ENCODE measurements at regions not wholly inside any gene's neighbourhood (a gene's known extent, or its start where the extent isn't known, plus 50 kb on each side); places are given as distances from the start of the nearest gene placed in this dataset.

DNA sequence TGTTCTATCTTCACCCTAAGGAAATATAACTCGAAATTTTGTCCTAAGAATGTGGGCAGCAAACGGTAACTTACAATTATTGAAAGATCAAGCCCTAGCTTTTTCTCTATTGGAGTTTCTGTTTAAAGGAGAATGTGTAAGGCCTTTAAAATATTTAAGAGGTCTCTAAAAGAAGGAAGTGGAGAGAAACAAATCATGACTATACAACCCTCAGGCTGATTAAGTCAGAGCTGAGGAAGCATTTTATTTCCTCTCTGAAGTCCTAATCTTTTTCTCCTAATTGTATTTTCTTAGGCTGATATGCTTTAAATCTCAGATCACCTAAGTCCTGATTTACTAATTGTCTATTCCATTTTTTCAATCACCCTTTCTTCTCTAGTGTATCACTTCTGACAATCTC lies 1708.8 kb upstream of the C9orf72 start:
- peaks cover 2% of the 10 kb centered on the region for H3K9me3 Mint-ChIP-seq
- H3K27me3 Mint-ChIP-seq (ENCODE audit: low read depth), result no peaks in the 10 kb centered on the region
- no peak overlapping the region for H3K4me3 Mint-ChIP-seq
- DNase-seq, result no peak
- no peak for ATAC-seq
- H3K36me3 Mint-ChIP-seq (ENCODE audit: insufficient read depth), result no peaks in the 10 kb centered on the region
- H3K4me1 Mint-ChIP-seq (ENCODE audit: low read depth), result no peaks in the 10 kb centered on the region

DNA sequence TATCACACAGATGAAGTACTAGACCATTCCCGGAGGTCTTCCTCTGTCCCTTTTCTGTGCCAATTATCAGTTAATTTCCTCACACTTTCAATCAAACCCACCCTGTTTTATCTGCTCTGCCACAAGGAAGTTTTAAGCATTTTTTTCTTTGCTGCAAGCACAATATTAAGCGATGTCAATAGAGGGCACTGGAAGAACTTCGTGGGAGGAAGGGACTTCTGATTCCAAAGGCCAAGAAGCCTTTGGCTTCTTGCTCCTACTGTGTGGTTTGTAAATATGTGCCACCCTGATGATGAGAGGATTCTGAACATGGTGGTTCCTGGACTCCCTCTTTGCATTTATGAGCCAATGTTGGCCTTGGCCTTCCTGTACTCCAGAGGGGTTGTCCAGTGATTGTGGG lies 1712.5 kb upstream of the C9orf72 start:
- no peaks in the 10 kb centered on the region for H3K4me1 Mint-ChIP-seq (ENCODE audit: low read depth)
- no peak for ATAC-seq
- H3K36me3 Mint-ChIP-seq (ENCODE audit: insufficient read depth), result no peaks in the 10 kb centered on the region
- no peaks in the 10 kb centered on the region for H3K9me3 Mint-ChIP-seq
- DNase-seq, result no peak
- H3K4me3 Mint-ChIP-seq, result no peak overlapping the region
- H3K27me3 Mint-ChIP-seq (ENCODE audit: low read depth), result no peaks in the 10 kb centered on the region

DNA sequence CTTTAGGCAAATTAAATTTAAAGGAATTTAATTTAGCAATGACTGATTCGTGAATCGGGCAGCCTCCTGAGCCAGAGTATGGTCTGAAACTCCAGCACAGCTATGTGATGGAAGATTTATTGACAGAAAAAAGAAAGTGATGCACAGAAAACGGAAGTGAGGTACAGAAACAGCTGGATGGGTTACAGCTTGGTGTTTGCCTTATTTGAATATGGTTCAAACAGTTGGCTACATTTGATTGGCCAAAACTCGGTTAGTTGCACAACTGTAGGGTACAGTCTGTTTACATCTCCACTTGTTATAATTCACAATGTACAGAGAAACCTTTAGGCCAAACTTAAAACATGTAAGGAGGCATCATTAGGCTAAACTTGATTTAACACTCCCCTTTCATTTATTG lies 1716.1 kb upstream of the C9orf72 start:
- Mint-ChIP-seq H3K9me3 (peaks cover 7% of the 10 kb centered on the region), H3K4me3 (no peak overlapping the region), H3K4me1 (ENCODE audit: low read depth) (no peaks in the 10 kb centered on the region), H3K27me3 (ENCODE audit: low read depth) (peaks cover 2% of the 10 kb centered on the region), H3K36me3 (ENCODE audit: insufficient read depth) (no peaks in the 10 kb centered on the region)
- DNase-seq, result no peak
- ATAC-seq, result no peak

DNA sequence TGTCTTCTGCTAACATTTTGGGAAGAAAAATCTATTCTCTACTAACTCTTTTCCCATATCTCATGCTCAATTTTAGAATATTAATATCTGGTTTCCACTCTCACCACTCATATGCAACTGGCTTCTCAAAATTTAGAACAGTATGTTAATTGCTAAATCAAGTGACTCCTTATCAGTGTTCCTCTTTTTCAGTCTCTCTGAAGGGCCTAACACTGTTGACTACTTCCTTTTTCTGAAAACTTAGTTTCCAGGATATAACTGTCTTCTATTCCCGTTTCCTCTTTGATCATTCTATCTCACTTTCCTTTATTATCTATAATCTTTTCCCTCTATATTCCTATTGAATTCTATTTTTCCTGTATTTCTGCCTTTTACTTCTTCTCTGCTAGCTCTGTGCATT lies 1717.2 kb upstream of the C9orf72 start:
- Mint-ChIP-seq H3K36me3 (ENCODE audit: insufficient read depth) (no peaks in the 10 kb centered on the region), H3K27me3 (ENCODE audit: low read depth) (peaks cover 2% of the 10 kb centered on the region), H3K9me3 (peaks cover 10% of the 10 kb centered on the region), H3K4me1 (ENCODE audit: low read depth) (no peaks in the 10 kb centered on the region), H3K4me3 (no peak overlapping the region)
- ATAC-seq (no peak), DNase-seq (no peak)

DNA sequence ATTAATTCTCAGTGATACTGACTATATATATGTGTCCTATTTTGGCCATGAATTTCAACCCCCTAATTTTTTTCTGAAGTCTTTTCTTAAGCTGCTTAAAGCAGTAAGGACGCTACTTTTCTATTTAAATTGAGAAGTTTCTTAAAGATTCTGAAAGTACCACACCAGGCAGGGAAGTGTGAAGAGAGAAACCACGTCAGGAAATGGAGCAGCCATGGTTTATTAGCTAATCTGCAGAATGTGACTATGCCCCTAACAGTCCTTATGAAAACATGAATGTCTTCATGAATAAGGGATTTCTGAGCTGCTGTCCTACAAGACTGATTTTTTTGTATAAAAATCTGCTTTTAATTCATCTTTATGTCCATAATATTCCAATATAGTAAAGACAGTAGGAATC lies 1724.3 kb upstream of the C9orf72 start:
- ATAC-seq (no peak), DNase-seq (no peak)
- Mint-ChIP-seq H3K27me3 (ENCODE audit: low read depth) (peaks cover under 1% of the 10 kb centered on the region), H3K36me3 (ENCODE audit: insufficient read depth) (no peaks in the 10 kb centered on the region), H3K4me3 (no peak overlapping the region), H3K4me1 (ENCODE audit: low read depth) (no peaks in the 10 kb centered on the region), H3K9me3 (peaks cover 20% of the 10 kb centered on the region)

DNA sequence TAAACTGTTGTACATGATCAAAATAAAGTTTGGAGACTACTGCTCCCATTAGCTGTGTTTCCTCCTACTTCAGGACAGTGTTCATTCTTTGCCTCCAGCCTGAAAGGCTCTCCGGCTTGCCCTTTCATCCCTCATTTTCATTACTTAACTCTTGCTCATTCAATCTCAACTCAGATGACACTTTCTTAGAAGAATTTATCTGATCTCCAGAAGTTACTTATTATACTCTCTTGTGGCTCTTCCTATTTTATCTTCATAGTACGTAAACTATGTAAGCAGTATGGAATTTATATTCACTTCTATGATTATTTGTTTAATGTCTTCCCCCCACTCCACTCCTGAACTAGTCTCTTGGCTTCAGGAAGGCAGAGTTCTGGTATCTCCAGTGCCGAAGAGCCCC lies 1737.9 kb upstream of the C9orf72 start:
- Mint-ChIP-seq H3K4me3 (no peak overlapping the region), H3K4me1 (ENCODE audit: low read depth) (no peaks in the 10 kb centered on the region), H3K27me3 (ENCODE audit: low read depth) (no peaks in the 10 kb centered on the region), H3K36me3 (ENCODE audit: insufficient read depth) (no peaks in the 10 kb centered on the region), H3K9me3 (peaks cover 3% of the 10 kb centered on the region)
- no peak for ATAC-seq
- DNase-seq, result no peak

DNA sequence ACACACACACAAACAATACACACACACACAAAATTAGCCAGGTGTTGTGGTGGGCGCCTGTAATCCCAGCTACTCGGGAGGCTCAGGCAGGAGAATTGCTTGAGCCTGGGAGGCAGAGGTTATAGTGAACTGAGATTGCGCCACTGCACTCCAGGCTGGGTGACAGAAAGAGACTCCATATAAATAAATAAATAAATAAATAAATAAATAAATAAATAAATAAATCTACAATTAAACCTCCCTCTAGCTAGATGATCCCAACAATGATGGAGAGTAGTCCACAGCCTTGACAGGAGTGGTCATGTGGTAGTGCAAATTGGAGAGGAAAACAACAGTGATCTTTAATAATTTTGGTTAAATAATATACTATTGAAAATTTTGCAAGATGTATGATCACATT lies 1739.0 kb upstream of the C9orf72 start:
- no peaks in the 10 kb centered on the region for H3K4me1 Mint-ChIP-seq (ENCODE audit: low read depth)
- peaks cover 3% of the 10 kb centered on the region for H3K9me3 Mint-ChIP-seq
- no peak overlapping the region for H3K4me3 Mint-ChIP-seq
- DNase-seq, result no peak
- H3K27me3 Mint-ChIP-seq (ENCODE audit: low read depth), result no peaks in the 10 kb centered on the region
- ATAC-seq, result no peak
- no peaks in the 10 kb centered on the region for H3K36me3 Mint-ChIP-seq (ENCODE audit: insufficient read depth)

DNA sequence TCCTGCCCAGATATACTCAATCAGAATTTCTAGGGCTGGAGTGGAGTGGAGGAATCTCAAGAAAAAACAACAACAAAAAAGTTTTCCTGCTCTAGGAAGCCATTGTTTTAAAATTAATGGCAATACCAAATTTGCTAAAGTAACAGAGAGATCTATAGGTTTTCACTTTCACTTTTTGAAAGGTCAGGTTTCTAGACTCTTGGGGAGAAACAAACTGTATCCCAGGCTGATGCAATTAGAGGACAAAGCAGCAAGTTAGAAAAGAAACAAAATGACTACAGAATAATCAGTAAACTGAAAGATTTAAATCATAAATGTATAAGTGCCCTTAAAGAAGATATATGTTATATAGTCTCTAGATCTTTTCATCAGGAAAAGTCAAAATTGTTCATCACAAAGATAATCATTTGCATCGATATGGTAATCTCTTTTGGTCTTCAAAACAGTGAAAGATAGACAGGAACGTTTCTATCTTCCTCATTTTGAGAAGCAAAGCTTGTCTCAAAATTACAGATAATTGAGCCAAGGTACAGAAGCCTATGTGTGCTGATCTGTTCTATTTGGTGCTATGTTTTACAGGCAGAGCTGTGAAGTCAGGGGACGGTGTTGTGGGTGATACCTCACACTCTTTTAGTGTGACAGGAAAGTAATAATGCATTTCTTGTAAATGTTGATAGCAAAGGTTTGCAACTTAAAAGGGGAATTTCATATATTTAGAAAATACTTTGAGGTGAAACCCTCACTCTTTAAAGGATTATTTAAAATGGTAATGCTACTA lies 1746.6 kb upstream of the C9orf72 start:
- ATAC-seq, result no peak

DNA sequence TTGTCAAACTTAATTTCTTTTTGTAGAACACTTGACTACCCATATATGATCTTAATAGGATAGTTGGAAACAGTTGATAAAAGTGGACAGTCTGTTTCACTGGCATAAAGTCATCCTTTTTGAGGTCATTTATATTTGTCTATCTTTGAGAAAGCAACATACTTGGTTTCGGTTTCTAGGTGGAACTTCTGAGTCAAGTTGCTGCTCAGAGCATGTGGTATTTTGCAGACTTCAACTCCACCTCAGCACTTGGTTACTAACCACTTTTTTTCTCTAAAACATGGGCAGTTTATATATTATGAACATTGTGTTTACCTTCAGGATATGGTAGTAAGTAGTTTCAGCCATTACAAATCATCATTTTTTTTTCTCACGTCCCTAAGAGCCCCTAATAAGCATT lies 1749.0 kb upstream of the C9orf72 start:
- no peak for ATAC-seq
- Mint-ChIP-seq H3K4me3 (no peak overlapping the region), H3K36me3 (ENCODE audit: insufficient read depth) (no peaks in the 10 kb centered on the region), H3K4me1 (ENCODE audit: low read depth) (no peaks in the 10 kb centered on the region), H3K27me3 (ENCODE audit: low read depth) (no peaks in the 10 kb centered on the region), H3K9me3 (peaks cover 4% of the 10 kb centered on the region)
- no peak for DNase-seq

More for the DNA sequence above, 1746.6 kb upstream of the C9orf72 start:
- Mint-ChIP-seq H3K4me1 (ENCODE audit: low read depth) (no peaks in the 10 kb centered on the region), H3K36me3 (ENCODE audit: insufficient read depth) (no peaks in the 10 kb centered on the region), H3K4me3 (no peak overlapping the region), H3K27me3 (ENCODE audit: low read depth) (no peaks in the 10 kb centered on the region), H3K9me3 (peaks cover 8% of the 10 kb centered on the region)
- no peak for DNase-seq

DNA sequence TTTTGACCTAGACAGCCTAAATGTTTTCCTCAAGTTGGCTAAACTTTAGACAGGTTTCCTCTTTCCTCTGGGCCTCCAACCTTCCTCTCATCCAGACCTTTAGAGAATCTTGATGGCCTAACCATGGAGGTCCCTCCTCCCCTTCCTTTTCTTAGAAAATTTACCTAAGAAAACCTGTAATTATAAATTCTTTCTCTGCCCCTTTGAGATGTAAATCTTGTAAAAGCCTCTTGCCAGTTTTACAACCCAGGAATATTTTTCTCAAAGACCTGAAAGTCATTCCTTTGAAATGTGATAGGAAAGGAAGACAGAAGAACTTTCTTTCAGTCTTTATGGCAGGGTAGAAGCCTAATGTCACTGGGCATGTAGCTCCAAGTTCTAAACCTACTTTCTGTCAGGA lies 1752.6 kb upstream of the C9orf72 start:
- Mint-ChIP-seq H3K27me3 (ENCODE audit: low read depth) (no peaks in the 10 kb centered on the region), H3K9me3 (peaks cover 7% of the 10 kb centered on the region), H3K36me3 (ENCODE audit: insufficient read depth) (no peaks in the 10 kb centered on the region), H3K4me1 (ENCODE audit: low read depth) (no peaks in the 10 kb centered on the region), H3K4me3 (no peak overlapping the region)
- ATAC-seq (no peak), DNase-seq (no peak)

DNA sequence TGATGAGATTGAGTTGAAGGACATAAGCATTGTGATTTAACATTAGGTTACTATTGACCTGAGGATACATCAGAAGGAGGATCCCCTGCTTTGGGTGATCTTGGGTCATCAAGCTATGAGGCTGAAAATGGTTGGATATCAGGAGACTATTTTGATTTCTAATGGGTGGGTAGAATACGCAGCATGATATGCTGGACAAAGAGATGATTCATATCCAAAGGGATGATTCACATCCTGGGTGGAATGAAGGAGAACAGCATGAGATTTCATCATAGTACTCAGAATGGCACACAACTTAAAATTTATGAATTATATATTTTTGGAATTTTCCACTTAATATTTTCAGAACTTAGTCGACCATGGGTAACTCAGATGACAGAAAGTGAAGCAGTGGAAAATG lies 1759.5 kb upstream of the C9orf72 start:
- no peaks in the 10 kb centered on the region for H3K4me1 Mint-ChIP-seq (ENCODE audit: low read depth)
- no peaks in the 10 kb centered on the region for H3K36me3 Mint-ChIP-seq (ENCODE audit: insufficient read depth)
- peaks cover 6% of the 10 kb centered on the region for H3K9me3 Mint-ChIP-seq
- no peak overlapping the region for H3K4me3 Mint-ChIP-seq
- H3K27me3 Mint-ChIP-seq (ENCODE audit: low read depth), result no peaks in the 10 kb centered on the region
- no peak for ATAC-seq
- no peak for DNase-seq

DNA sequence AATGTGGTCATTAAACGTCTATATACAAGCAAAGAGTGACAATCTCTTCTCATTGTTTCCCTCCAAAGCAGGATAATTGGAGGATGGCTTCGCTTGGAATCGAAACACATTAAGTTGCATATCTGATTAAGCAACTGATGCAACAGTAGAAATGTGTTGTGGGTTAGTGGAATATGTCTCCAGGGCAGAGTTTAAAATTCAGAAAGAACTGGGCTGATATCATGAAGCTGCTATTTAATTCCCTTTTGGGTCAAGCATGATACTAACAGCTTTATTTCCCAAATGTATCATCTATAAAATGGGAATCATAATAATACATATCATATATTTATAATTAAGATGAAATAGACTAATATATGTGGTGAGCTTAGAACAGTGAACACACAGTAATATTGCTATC lies 1763.0 kb upstream of the C9orf72 start:
- H3K9me3 Mint-ChIP-seq, result no peaks in the 10 kb centered on the region
- ATAC-seq (no peak), DNase-seq (no peak)
- H3K4me1 Mint-ChIP-seq (ENCODE audit: low read depth), result no peaks in the 10 kb centered on the region
- H3K36me3 Mint-ChIP-seq (ENCODE audit: insufficient read depth), result no peaks in the 10 kb centered on the region
- no peak overlapping the region for H3K4me3 Mint-ChIP-seq
- H3K27me3 Mint-ChIP-seq (ENCODE audit: low read depth), result no peaks in the 10 kb centered on the region

DNA sequence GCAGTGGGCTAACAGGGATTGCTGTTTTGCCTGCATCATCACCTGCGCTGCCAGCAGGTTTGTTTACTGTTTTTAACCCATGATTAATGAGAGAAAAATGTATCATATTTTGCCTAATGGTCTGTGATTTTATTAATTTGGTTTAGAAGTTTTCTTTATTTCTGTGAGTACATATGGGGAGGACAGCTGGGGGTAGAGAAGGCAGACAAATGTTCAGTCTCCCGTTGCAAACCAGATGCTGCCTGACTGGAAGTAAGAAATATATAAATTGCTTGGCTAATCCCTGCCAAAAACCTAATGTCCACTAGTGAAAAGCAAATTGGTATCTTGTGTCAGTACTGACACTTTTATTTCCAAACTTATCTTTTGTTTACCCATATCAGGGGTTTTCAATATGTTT lies 1766.1 kb upstream of the C9orf72 start:
- ATAC-seq (no peak), DNase-seq (no peak)
- H3K27me3 Mint-ChIP-seq (ENCODE audit: low read depth), result no peaks in the 10 kb centered on the region
- H3K36me3 Mint-ChIP-seq (ENCODE audit: insufficient read depth), result no peaks in the 10 kb centered on the region
- no peaks in the 10 kb centered on the region for H3K4me1 Mint-ChIP-seq (ENCODE audit: low read depth)
- no peaks in the 10 kb centered on the region for H3K9me3 Mint-ChIP-seq
- no peak overlapping the region for H3K4me3 Mint-ChIP-seq

DNA sequence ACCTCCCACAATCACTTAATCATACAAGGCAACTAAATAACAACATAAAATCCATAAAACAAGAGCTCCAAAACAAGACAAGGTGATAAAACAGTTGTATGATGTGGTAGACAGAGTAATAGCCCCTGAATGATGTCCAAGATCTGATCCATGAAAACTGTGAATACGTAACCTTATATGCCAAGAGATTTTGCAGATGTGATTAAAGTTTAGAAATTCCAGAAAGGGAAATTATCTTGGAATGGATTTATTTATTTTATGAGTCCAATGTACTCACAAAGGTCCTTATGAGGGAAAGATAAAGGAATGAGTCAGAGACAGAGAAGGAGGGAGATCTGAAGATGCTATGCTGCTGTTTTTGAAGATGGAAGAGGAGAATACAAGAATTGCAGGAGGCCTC lies 1775.7 kb upstream of the C9orf72 start:
- Mint-ChIP-seq H3K4me1 (ENCODE audit: low read depth) (no peaks in the 10 kb centered on the region), H3K4me3 (no peak overlapping the region), H3K36me3 (ENCODE audit: insufficient read depth) (no peaks in the 10 kb centered on the region), H3K27me3 (ENCODE audit: low read depth) (no peaks in the 10 kb centered on the region), H3K9me3 (no peaks in the 10 kb centered on the region)
- no peak for ATAC-seq
- DNase-seq, result no peak

DNA sequence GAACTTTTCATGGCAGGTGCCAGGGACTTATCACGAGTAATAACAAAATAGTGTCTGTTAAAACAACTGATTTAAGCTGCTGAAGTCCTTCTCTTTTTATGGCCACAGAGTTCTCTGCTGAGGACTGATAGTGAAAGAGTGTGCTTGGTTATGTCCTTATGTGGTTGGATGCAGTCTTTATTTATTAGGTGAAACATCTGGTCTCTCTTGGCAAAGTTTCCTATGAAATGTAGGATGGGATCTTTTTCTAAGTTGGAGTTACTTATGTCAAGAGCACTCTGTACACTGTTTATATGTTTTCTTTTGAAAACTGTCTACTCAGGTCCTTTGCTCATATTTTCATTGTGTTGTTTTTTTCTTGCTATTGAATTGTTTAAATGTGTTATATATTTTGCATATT lies 1816.1 kb upstream of the C9orf72 start:
- no peak for DNase-seq
- no peaks in the 10 kb centered on the region for H3K4me1 Mint-ChIP-seq (ENCODE audit: low read depth)
- ATAC-seq, result no peak
- peaks cover 3% of the 10 kb centered on the region for H3K9me3 Mint-ChIP-seq
- H3K27me3 Mint-ChIP-seq (ENCODE audit: low read depth), result no peaks in the 10 kb centered on the region
- no peaks in the 10 kb centered on the region for H3K36me3 Mint-ChIP-seq (ENCODE audit: insufficient read depth)
- H3K4me3 Mint-ChIP-seq, result no peak overlapping the region

DNA sequence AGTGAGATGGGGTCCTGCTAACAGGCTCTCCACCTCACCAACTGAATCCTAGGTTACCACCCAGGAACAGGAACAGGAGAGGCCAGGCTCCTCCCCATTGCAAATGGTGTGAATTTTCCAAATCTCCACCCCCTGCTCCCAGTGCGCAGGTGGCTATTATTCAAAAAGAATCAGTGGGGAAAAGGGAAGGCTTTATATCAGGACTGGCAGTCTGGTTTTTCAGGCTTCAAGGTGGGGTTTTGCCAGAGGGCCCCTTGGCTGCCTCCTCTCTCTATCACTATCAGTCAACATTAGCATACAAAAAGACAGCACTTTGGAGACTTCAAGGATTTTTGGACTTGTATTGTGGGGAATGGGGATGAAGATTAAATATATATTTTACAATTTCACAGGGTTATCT lies 1817.6 kb upstream of the C9orf72 start:
- DNase-seq (no peak), ATAC-seq (no peak)
- Mint-ChIP-seq H3K9me3 (no peaks in the 10 kb centered on the region), H3K36me3 (ENCODE audit: insufficient read depth) (no peaks in the 10 kb centered on the region), H3K4me1 (ENCODE audit: low read depth) (no peaks in the 10 kb centered on the region), H3K27me3 (ENCODE audit: low read depth) (no peaks in the 10 kb centered on the region), H3K4me3 (no peak overlapping the region)

Measured in activated T-cell treated with anti-CD3 and anti-CD28 coated beads, Interleukin-2, amount 50 U/mL, for 4 hours (primary cell).